ENCODE measurements at regions not wholly inside any gene's neighbourhood (a gene's known extent, or its start where the extent isn't known, plus 50 kb on each side); places are given as distances from the start of the nearest gene placed in this dataset.
"Not testable (repeated sequence)": the region's sequence is repeated elsewhere in the genome, so short reads cannot be mapped to it uniquely, and the experiment has no call there.

GRCh38 chr5:147081311-147081764 lies 153.5 kb upstream of the STK32A start:
- DNase-seq (ENCODE audit: low read depth in 2 of 2) = no peak

GRCh38 chr5:147084702-147085101 lies 150.1 kb upstream of the STK32A start:
- DNase-seq (ENCODE audit: low read depth in 2 of 2) = no peak

- DNase-seq (ENCODE audit: low read depth in 2 of 2) = no peak
These were observed 149.4 kb upstream of the STK32A start for GRCh38 chr5:147085409-147085808.

- no peak for DNase-seq (ENCODE audit: low read depth in 2 of 2)
These were observed 142.8 kb upstream of the STK32A start for GRCh38 chr5:147092044-147092443.

DNA sequence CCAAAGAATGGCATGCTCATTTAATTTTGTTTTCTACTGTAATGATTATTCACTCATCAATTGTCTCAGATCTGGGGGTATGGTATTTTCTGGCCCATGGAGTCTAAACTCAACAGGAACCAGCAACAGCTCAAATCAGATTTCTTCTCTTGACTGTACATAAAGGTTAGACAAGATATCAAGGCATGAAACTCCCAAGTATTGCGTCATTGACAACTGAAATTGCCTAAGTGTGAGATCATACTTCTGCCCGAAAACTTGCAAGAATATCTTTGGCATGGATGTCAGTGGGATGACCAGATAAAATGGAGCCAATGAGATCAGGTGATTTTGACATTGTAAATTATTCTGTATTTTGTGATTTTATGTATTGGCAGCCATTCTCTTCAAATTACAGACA lies 141.7 kb upstream of the STK32A start:
- DNase-seq (ENCODE audit: low read depth in 2 of 2) = no peak

DNA sequence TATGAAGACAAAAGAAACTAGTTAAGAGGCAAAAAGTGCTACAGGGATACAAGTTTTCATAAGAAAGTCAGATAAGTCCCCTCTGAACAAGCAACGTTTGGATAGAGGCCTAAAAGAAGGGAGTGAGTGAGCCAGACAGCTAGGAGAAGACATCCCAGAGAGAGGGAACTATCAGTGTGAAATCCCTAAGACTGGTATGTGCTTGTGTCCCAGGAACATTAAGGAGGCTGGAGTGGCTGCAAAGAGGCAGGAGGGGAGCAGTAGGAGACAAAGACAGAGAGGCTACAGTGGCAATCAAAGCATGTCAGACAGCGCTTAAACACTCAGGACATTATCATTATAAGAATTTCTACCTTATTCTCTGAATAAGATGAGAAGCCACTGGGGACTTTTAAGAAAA lies 139.1 kb upstream of the STK32A start:
- no peak for DNase-seq (ENCODE audit: low read depth in 2 of 2)

DNA sequence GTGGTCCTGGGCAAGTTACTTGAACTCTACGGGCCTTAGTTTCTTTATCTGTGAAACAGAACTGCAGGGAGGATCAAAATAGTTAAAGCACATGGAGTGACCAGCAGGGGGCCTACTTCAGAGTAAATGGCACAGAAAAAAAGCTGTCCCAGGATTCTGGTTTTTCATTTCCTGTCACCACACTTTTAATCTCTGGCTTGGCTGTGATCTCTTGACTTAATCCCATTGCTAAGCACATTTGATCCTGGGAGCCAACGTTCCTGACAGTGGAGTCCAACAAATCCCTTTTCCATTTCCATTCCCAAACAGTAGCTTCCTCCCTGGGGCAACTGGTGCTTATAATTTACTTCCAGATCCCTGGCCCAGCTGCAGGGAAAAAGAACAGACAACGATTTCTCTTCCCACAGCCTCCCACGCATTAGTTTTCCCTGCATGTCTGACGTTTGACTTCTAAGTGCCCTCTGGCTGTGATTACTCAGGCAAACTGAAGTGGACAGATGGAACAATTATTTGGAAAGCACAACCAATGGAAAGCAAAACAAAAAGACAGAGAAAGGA lies 136.5 kb upstream of the STK32A start:
- DNase-seq (ENCODE audit: low read depth in 2 of 2) = no peak

DNA sequence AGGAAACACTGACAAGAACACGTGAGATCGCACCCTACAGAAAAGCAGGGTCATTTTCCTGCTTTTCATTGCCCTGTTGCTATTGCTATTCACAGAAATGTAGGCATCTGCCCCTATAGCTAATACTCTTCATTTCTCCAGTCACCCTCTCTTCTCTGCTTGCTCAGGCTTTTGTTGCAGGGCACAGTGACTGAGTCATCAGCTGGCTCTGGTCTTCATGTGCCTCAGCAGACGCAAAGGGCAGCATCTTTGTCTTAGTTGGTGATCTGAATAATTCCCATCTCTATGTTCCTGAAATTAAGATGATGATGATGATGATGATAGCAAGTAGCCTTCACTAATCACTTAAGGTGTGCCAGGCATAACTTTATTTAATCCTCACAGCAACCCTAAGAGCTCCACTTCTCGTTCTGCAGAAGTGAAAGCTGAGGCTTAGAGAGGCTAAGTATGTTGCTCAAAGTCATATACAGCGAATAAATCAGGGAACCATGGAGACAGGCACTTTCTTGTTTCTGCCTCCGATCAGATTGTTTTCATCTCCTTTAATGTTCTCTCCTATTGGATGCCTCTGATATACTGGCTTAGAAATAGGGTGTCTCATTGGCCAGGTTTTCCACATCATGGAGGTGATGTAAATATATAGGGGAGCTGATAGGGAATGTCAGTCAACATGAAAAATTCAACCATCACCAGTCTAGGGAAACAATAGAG lies 133.0 kb upstream of the STK32A start:
- no peak for DNase-seq (ENCODE audit: low read depth in 2 of 2)

DNA sequence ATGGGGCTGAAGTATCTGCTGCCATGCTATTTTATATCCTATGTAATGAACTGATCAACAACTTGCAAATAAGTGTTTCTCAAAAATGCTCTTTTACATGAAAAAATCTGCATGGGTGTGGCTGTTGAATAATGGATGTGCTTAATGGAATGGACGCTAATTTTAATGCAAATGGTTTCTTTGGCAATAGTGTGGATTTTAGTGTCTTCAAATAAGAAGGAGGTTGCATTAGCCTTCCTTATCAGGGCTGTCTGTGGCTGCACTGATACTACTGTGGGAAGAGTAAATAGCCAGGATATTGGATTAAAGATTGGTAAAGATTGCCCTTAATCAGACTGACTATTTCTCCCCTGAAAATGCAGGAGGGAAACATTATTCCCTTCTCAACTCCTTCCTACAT lies 121.9 kb upstream of the STK32A start:
- no peak for DNase-seq (ENCODE audit: low read depth in 2 of 2)

GRCh38 chr5:147113967-147114366 lies 120.9 kb upstream of the STK32A start:
- DNase-seq (ENCODE audit: low read depth in 2 of 2) = no peak

DNA sequence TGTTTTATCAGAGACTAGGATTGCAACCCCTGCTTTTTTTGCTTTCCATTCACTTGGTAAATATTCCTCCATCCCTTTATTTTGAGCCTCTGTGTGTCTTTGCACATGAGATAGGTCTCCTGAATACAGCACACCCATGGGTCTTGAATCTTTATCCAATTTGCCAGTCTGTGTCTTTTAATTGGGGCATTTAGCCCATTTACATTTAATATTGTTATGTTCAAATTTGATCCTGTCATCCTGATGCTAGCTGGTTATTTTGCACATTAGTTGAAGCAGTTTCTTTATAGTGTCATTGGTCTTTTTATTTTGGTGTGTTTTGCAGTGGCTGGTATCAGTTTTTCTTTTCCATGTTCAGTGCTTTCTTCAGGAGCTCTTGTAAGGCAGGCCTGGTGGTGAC lies 95.1 kb upstream of the STK32A start:
- not testable (repeated sequence) for DNase-seq (ENCODE audit: low read depth in 2 of 2)

DNA sequence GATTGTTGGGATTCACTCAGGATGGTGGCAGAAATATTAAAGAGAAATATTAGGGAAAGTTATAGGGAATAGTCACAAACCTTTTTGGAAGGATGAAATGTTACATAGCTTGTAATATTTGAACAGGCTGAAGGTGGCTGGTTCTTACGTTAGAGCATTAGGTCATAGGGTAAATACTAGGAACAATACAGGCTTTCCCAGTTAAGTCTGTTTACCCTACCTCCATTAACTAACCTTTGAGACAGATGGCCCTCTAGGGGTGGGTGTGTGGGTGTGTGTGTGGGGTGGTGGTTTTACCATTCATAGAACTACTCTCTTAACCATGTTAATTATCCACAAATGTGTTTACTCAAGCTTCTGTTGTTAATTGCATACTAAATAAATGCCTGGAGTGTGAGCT lies 94.3 kb upstream of the STK32A start:
- no peak for DNase-seq (ENCODE audit: low read depth in 2 of 2)

DNA sequence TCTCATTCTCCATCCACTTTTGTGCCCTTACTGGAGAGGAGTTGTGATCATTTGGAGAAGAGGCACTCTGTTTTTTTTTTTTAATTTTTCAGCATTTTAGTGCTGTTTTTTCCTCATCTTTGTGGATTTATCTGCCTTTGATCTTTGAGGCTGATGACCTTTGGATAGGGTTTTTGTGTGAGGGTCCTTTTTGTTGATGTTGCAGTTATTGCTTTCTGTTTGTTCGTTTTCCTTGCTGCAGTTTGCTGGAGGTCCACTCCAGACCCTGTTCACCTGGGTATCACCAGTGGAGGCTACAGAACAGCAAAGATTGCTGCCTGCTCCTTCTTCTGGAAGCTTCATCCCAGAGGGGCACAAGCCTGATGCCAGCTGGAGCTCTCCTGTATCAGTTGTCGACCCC lies 93.2 kb upstream of the STK32A start:
- DNase-seq (ENCODE audit: low read depth in 2 of 2) = not testable (repeated sequence)

- DNase-seq (ENCODE audit: low read depth in 2 of 2) = no peak
These were observed 91.6 kb upstream of the STK32A start for GRCh38 chr5:147143215-147143614.

- no peak for DNase-seq (ENCODE audit: low read depth in 2 of 2)
These were observed 89.5 kb upstream of the STK32A start for GRCh38 chr5:147145328-147145727.

DNA sequence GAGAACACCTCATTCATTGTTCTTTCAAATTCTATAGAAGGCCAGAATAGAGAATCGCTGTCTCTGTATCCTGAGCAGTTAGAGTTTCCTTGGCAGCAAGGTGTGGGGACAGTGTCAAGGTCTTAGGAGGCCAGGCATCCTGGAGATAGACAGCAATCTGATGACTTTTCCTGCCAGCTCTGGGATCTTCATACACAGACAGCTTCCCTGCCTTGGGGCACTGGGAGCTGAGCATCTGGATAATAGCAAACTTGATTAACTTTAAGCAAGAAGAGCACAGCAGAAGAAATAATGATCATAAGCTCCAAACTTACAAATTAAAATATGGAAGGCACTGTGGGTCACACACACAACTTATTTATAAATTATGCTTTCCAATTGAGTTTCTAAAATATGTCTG lies 86.1 kb upstream of the STK32A start:
- no peak for DNase-seq (ENCODE audit: low read depth in 2 of 2)

GRCh38 chr5:147152086-147152485 lies 82.7 kb upstream of the STK32A start:
- DNase-seq (ENCODE audit: low read depth in 2 of 2) = no peak

GRCh38 chr5:147154809-147155208 lies 80.0 kb upstream of the STK32A start:
- DNase-seq (ENCODE audit: low read depth in 2 of 2) = no peak

GRCh38 chr5:147156012-147156411 lies 78.8 kb upstream of the STK32A start:
- no peak for DNase-seq (ENCODE audit: low read depth in 2 of 2)

DNA sequence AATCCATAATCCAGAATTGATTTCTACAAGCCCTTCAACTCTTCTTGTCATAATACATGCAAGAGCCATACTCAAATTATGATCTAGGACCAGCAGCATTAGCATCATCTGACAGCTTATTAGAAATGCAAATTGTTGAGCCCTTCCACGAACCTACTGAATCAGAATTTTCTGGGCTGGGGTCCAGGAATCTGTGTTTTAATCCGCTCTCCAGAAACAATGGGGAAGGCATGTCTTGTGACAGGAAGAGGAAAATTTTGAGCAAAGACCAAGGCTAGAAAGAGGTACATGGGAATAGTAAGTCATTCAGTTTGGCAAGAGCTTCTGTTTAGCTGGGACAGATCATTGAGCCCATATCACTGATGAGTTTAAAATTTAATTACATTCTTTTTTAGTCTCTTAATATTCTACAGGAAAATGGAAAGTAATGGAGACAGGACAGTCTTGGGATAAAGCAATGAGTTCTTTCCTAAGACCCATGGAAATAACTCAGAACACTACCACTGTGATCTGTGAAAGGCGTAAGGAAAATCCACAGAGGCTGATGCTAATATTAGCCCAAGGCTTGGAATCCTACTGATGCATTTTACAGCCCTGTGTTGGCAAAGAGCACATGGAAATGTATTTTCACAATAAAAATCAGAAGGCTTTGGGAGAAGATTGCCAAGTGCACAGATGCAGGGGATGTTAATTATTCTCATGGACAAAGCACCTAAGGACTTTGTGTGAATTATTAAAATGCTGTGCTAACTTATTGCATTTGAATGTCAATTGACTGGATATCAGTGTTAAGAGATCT lies 73.7 kb upstream of the STK32A start:
- DNase-seq (ENCODE audit: low read depth in 2 of 2) = no peak

GRCh38 chr5:147162740-147163139 lies 72.1 kb upstream of the STK32A start:
- no peak for DNase-seq (ENCODE audit: low read depth in 2 of 2)

- DNase-seq (ENCODE audit: low read depth in 2 of 2) = no peak
These were observed 67.3 kb upstream of the STK32A start for GRCh38 chr5:147167529-147167928.

All from activated CD8-positive, alpha-beta memory T cell treated with anti-CD3 and anti-CD28 coated beads for 4 hours (primary cell).